ENCODE measurements at regions not wholly inside any gene's neighbourhood (a gene's known extent, or its start where the extent isn't known, plus 50 kb on each side); places are given as distances from the start of the nearest gene placed in this dataset.

- TF ChIP-seq, protein P1, sequence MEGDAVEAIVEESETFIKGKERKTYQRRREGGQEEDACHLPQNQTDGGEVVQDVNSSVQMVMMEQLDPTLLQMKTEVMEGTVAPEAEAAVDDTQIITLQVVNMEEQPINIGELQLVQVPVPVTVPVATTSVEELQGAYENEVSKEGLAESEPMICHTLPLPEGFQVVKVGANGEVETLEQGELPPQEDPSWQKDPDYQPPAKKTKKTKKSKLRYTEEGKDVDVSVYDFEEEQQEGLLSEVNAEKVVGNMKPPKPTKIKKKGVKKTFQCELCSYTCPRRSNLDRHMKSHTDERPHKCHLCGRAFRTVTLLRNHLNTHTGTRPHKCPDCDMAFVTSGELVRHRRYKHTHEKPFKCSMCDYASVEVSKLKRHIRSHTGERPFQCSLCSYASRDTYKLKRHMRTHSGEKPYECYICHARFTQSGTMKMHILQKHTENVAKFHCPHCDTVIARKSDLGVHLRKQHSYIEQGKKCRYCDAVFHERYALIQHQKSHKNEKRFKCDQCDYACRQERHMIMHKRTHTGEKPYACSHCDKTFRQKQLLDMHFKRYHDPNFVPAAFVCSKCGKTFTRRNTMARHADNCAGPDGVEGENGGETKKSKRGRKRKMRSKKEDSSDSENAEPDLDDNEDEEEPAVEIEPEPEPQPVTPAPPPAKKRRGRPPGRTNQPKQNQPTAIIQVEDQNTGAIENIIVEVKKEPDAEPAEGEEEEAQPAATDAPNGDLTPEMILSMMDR (IDR thresholded peaks at IDR 0.05; ENCODE audit: poor library complexity) = no peak
- TF ChIP-seq EZH2phosphoT487 (IDR thresholded peaks at IDR 0.05; ENCODE audit: low read depth, severe bottlenecking, unreplicated experiment) = no peak
- no peak for TF ChIP-seq EZH2 (IDR thresholded peaks at IDR 0.05; ENCODE audit: borderline replicate concordance)
Observed at GRCh38 chr5:172571892-172572291, 69.2 kb upstream of the NEURL1B start.
